H9 (cell line): ENCODE measurements at regions not wholly inside any gene's neighbourhood (a gene's known extent, or its start where the extent isn't known, plus 50 kb on each side); places are given as distances from the start of the nearest gene placed in this dataset.

Source experiments
- DNase-seq: peaks from one replicate; pipeline ENCODE4 v3.0.0-alpha.2; 2017
- H2AFZ ChIP-seq: one replicate; pipeline ENCODE4 v1.6.1; 2013; ENCODE audit warnings: mild to moderate bottlenecking, low read length, control low read depth, moderate library complexity
- H2AK5ac ChIP-seq: 2 replicates; pipeline ENCODE4 v1.6.1; 2013; ENCODE audit warnings: low read length, control low read depth, mixed read lengths; ENCODE audit not compliant: insufficient read length
- H2BK120ac ChIP-seq: one replicate; pipeline ENCODE4 v1.6.1; 2013; ENCODE audit warnings: low read depth, mild to moderate bottlenecking, low read length, control low read depth, inconsistent platforms; ENCODE audit not compliant: poor library complexity, severe bottlenecking
- H2BK12ac ChIP-seq: 2 replicates; pipeline ENCODE4 v1.6.1; 2013; ENCODE audit warnings: low read length, control low read depth, mixed read lengths, low read depth; ENCODE audit not compliant: insufficient read length
- H2BK15ac ChIP-seq: 2 replicates; pipeline ENCODE4 v1.6.1; 2013; ENCODE audit warnings: low read depth, low read length, control low read depth
- H2BK20ac ChIP-seq: one replicate; pipeline ENCODE4 v1.6.1; 2013; ENCODE audit warnings: low read depth, mild to moderate bottlenecking, low read length, control low read depth, inconsistent platforms; ENCODE audit not compliant: poor library complexity, severe bottlenecking
- H2BK5ac ChIP-seq: 2 replicates; pipeline ENCODE4 v1.6.1; 2013; ENCODE audit warnings: low read length, control low read depth, mixed read lengths; ENCODE audit not compliant: insufficient read length
- H3K14ac ChIP-seq: 2 replicates; pipeline ENCODE4 v1.6.1; 2013; ENCODE audit warnings: low read length, control low read depth; ENCODE audit not compliant: insufficient read depth
- H3K18ac ChIP-seq: 2 replicates; pipeline ENCODE4 v1.6.1; 2013; ENCODE audit warnings: low read depth, mild to moderate bottlenecking, mixed read lengths, low read length, control low read depth; ENCODE audit not compliant: insufficient read length
- H3K23ac ChIP-seq: 2 replicates; pipeline ENCODE4 v1.6.1; 2013; ENCODE audit warnings: low read length, control low read depth, mixed read lengths, low read depth; ENCODE audit not compliant: insufficient read length
- H3K23me2 ChIP-seq: 2 replicates; pipeline ENCODE4 v1.6.1; 2013; ENCODE audit warnings: low read depth, mild to moderate bottlenecking, mixed read lengths, low read length, control low read depth; ENCODE audit not compliant: insufficient read length, poor library complexity, severe bottlenecking
- H3K27ac ChIP-seq: 2 replicates; pipeline ENCODE4 v1.5.1; 2013; ENCODE audit warnings: low read length, control low read depth, mixed read lengths, low read depth; ENCODE audit not compliant: insufficient read length
- H3K27me3 ChIP-seq: 2 replicates; pipeline ENCODE4 v1.6.1; 2013; ENCODE audit warnings: low read length, control low read depth, inconsistent platforms; ENCODE audit not compliant: insufficient read depth
- H3K4ac ChIP-seq: 2 replicates; pipeline ENCODE4 v1.6.1; 2013; ENCODE audit warnings: low read depth, mild to moderate bottlenecking, control low read depth, inconsistent platforms, low read length, moderate library complexity
- H3K4me1 ChIP-seq: 2 replicates; pipeline ENCODE4 v1.6.1; 2013; ENCODE audit warnings: low read length, control low read depth, inconsistent platforms; ENCODE audit not compliant: insufficient read depth
- H3K4me2 ChIP-seq: 2 replicates; pipeline ENCODE4 v1.6.1; 2013; ENCODE audit warnings: low read length, control low read depth, mixed read lengths; ENCODE audit not compliant: insufficient read length, insufficient read depth
- H3K56ac ChIP-seq: 2 replicates; pipeline ENCODE4 v1.6.1; 2013; ENCODE audit warnings: low read depth, mild to moderate bottlenecking, mixed read lengths, low read length, control low read depth; ENCODE audit not compliant: insufficient read length
- H3K79me1 ChIP-seq: 2 replicates; pipeline ENCODE4 v1.6.1; 2013; ENCODE audit warnings: low read depth, mild to moderate bottlenecking, moderate library complexity, low read length, control low read depth, inconsistent platforms; ENCODE audit not compliant: insufficient read depth, poor library complexity, severe bottlenecking
- H3K79me2 ChIP-seq: 2 replicates; pipeline ENCODE4 v1.6.1; 2013; ENCODE audit warnings: low read length, control low read depth, inconsistent platforms; ENCODE audit not compliant: insufficient read depth
- H3K9ac ChIP-seq: 2 replicates; pipeline ENCODE4 v1.6.1; 2013; ENCODE audit warnings: low read length, control low read depth, mixed read lengths; ENCODE audit not compliant: insufficient read length; ENCODE audit errors: extremely low read depth
- H3K9me3 ChIP-seq: one replicate; pipeline ENCODE4 v1.6.1; 2013; ENCODE audit warnings: low read depth, low read length, inconsistent platforms; ENCODE audit not compliant: control insufficient read depth
- H3T11ph ChIP-seq: one replicate; pipeline ENCODE4 v1.6.1; 2013; ENCODE audit warnings: mild to moderate bottlenecking, low read length, control low read depth, inconsistent platforms
- H4K20me1 ChIP-seq: one replicate; pipeline ENCODE4 v1.6.1; 2013; ENCODE audit not compliant: control insufficient read depth, insufficient read length, insufficient read depth
- H4K5ac ChIP-seq: 2 replicates; pipeline ENCODE4 v1.6.1; 2013; ENCODE audit warnings: low read depth, mild to moderate bottlenecking, mixed read lengths, low read length, control low read depth; ENCODE audit not compliant: insufficient read length
- H4K8ac ChIP-seq: replicated peaks from 2 replicates; pipeline ENCODE4 v1.6.1; 2013; ENCODE audit warnings: low read length, control low read depth, mixed read lengths, low read depth; ENCODE audit not compliant: insufficient read length
- H4K91ac ChIP-seq: 2 replicates; pipeline ENCODE4 v1.6.1; 2013; ENCODE audit warnings: low read depth, mild to moderate bottlenecking, moderate library complexity, mixed read lengths, low read length, control low read depth; ENCODE audit not compliant: insufficient read length
- H3K27ac Mint-ChIP-seq, 3 experiments: 2 replicates in 2 of 3; 3 replicates in 1 of 3; pipeline ENCODE4 v1.8.0; 2020 to 2021; ENCODE audit warnings: mixed read lengths in 3 of 3, mild to moderate bottlenecking in 1 of 3, moderate library complexity in 1 of 3
- H3K27me3 Mint-ChIP-seq: 2 replicates; pipeline ENCODE4 v1.8.0; 2021; ENCODE audit warnings: low read depth, mild to moderate bottlenecking, moderate library complexity, mixed read lengths
- H3K36me3 Mint-ChIP-seq, 3 experiments: 2 replicates in 2 of 3; 3 replicates in 1 of 3; pipeline ENCODE4 v1.8.0; 2020 to 2021; ENCODE audit warnings: low read depth in 3 of 3, mixed read lengths in 3 of 3; ENCODE audit not compliant: insufficient read depth in 1 of 3
- H3K4me1 Mint-ChIP-seq, 2 experiments: 2 replicates each; pipeline ENCODE4 v1.8.0; 2020; ENCODE audit warnings: mixed read lengths in 2 of 2
- H3K4me3 Mint-ChIP-seq, 2 experiments: 2 replicates in 1 of 2; 3 replicates in 1 of 2; pipeline ENCODE4 v1.8.0; 2020 to 2021; ENCODE audit warnings: mild to moderate bottlenecking in 2 of 2, mixed read lengths in 2 of 2, moderate library complexity in 1 of 2
- H3K9me3 Mint-ChIP-seq, 2 experiments: 2 replicates in 1 of 2; 3 replicates in 1 of 2; pipeline ENCODE4 v1.8.0; 2020; ENCODE audit warnings: mild to moderate bottlenecking in 2 of 2, mixed read lengths in 2 of 2, moderate library complexity in 1 of 2
- WGBS: extraction: QIAGEN DNeasy Blood & Tissue Kit; methylation state at CpG from one replicate; pipeline ENCODE4 v1.1.7; 2013; ENCODE audit warnings: missing lambda C conversion rate, low lambda C conversion rate, mixed read lengths; ENCODE audit not compliant: insufficient read length; ENCODE audit errors: extremely low coverage; 5-methylcytosine and 5-hydroxymethylcytosine counted together
- TF ChIP-seq, protein P1 (sequence below): fragments of 200-600 bp; sonication (generic); conservative IDR thresholded peaks from 3 replicates; pipeline ENCODE4 v1.8.0; 2021; ENCODE audit warnings: antibody characterized with exemption, mild to moderate bottlenecking

DNA sequence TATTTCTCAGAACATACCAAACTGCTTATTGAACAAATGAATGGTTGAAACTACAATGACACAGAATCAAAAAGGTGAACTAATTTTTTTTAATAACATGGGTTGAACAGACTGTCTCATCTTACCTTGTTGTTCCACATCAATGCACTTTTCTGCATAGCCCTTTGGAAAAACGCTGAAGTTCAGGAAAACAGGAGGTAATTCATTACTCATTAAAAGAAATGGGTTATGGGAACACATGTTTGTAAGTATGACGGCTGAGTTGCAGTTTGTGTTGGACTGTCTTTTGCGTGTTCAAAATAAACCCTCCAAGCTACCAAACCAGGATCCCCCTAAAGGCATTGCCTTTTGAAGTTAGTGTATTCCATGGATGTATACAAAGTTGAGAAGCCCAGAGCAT is 514.9 kb upstream of the PKN2 start:
- DNase-seq: no peak
- Histone ChIP-seq H4K91ac (no peak overlapping the region), H4K8ac (no peak overlapping the region), H3K9ac (no peak overlapping the region), H3K18ac (no peak overlapping the region), H2BK15ac (no peak overlapping the region), H3K9me3 (no peaks in the 10 kb centered on the region), H3K27me3 (no peaks in the 10 kb centered on the region), H2BK120ac (no peak overlapping the region), H3K23me2 (no peaks in the 10 kb centered on the region), H2AFZ (no peak overlapping the region), H3K4me1 (no peaks in the 10 kb centered on the region), H3K4ac (no peak overlapping the region), H3K79me2 (no peaks in the 10 kb centered on the region), H4K20me1 (no peaks in the 10 kb centered on the region), H2BK12ac (no peak overlapping the region), H2BK20ac (no peak overlapping the region), H3K56ac (no peak overlapping the region), H3K14ac (no peak overlapping the region), H3K27ac (no peak overlapping the region), H4K5ac (no peak overlapping the region), H3K79me1 (no peaks in the 10 kb centered on the region), H3T11ph (no peak overlapping the region), H3K4me2 (no peak overlapping the region), H3K23ac (no peak overlapping the region), H2BK5ac (no peak overlapping the region), H2AK5ac (no peak overlapping the region)
- no peaks in the 10 kb centered on the region for H3K36me3 Mint-ChIP-seq
- no peaks in the 10 kb centered on the region for H3K4me1 Mint-ChIP-seq
- H3K4me3 Mint-ChIP-seq: no peak overlapping the region
- no peaks in the 10 kb centered on the region for H3K9me3 Mint-ChIP-seq
- no CpG with 5 or more reads among the region's 3 CpGs for WGBS
- no peak overlapping the region for H3K27ac Mint-ChIP-seq
- H3K27me3 Mint-ChIP-seq: no peaks in the 10 kb centered on the region
- TF ChIP-seq, protein P1, sequence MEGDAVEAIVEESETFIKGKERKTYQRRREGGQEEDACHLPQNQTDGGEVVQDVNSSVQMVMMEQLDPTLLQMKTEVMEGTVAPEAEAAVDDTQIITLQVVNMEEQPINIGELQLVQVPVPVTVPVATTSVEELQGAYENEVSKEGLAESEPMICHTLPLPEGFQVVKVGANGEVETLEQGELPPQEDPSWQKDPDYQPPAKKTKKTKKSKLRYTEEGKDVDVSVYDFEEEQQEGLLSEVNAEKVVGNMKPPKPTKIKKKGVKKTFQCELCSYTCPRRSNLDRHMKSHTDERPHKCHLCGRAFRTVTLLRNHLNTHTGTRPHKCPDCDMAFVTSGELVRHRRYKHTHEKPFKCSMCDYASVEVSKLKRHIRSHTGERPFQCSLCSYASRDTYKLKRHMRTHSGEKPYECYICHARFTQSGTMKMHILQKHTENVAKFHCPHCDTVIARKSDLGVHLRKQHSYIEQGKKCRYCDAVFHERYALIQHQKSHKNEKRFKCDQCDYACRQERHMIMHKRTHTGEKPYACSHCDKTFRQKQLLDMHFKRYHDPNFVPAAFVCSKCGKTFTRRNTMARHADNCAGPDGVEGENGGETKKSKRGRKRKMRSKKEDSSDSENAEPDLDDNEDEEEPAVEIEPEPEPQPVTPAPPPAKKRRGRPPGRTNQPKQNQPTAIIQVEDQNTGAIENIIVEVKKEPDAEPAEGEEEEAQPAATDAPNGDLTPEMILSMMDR: no peak
